ENCODE measurements at regions not wholly inside any gene's neighbourhood (a gene's known extent, or its start where the extent isn't known, plus 50 kb on each side); places are given as distances from the start of the nearest gene placed in this dataset.
A peak's percentile ranks its signal among the peaks of the same experiment; 100 is the strongest.

GRCh38 chr9:19615036-19615624 lies 173.7 kb downstream of the SLC24A2 start:
- FAIRE-seq, result no peak
- DNase-seq (ENCODE audit: extremely low spot score, insufficient read length, low read depth), result no peak

- no peak for FAIRE-seq
Measured at GRCh38 chr9:19614294-19614693, 174.5 kb downstream of the SLC24A2 start.

GRCh38 chr9:19600538-19600937 lies 188.3 kb downstream of the SLC24A2 start:
- DNase-seq (ENCODE audit: extremely low spot score, insufficient read length, low read depth), result no peak
- no peak for FAIRE-seq

More at GRCh38 chr9:19614294-19614693, 174.5 kb downstream of the SLC24A2 start:
- no peak for DNase-seq (ENCODE audit: extremely low spot score, insufficient read length, low read depth)

- FAIRE-seq (no peak), DNase-seq (ENCODE audit: extremely low spot score, insufficient read length, low read depth) (no peak)
Measured at GRCh38 chr9:19598722-19599121, 189.9 kb downstream of the ACER2 start.

- FAIRE-seq (no peak), DNase-seq (ENCODE audit: extremely low spot score, insufficient read length, low read depth) (no peak)
Measured at GRCh38 chr9:19597176-19597575, 188.4 kb downstream of the ACER2 start.

- DNase-seq (ENCODE audit: extremely low spot score, insufficient read length, low read depth), result no peak
- no peak for FAIRE-seq
Measured at GRCh38 chr9:19595003-19595402, 186.2 kb downstream of the ACER2 start.

GRCh38 chr9:19587678-19588077 lies 178.9 kb downstream of the ACER2 start:
- no peak for FAIRE-seq
- no peak for DNase-seq (ENCODE audit: extremely low spot score, insufficient read length, low read depth)

GRCh38 chr9:19583890-19584289 lies 175.1 kb downstream of the ACER2 start:
- FAIRE-seq (no peak), DNase-seq (ENCODE audit: extremely low spot score, insufficient read length, low read depth) (no peak)

GRCh38 chr9:19577411-19577810 lies 168.6 kb downstream of the ACER2 start:
- FAIRE-seq, result no peak
- DNase-seq (ENCODE audit: extremely low spot score, insufficient read length, low read depth), result no peak

GRCh38 chr9:19568946-19569345 lies 160.1 kb downstream of the ACER2 start:
- no peak for DNase-seq (ENCODE audit: extremely low spot score, insufficient read length, low read depth)
- no peak for FAIRE-seq

GRCh38 chr9:19564396-19565061 lies 155.7 kb downstream of the ACER2 start:
- DNase-seq (ENCODE audit: extremely low spot score, insufficient read length, low read depth) (no peak), FAIRE-seq (no peak)

- DNase-seq (ENCODE audit: extremely low spot score, insufficient read length, low read depth), result no peak
- FAIRE-seq, result no peak
Measured at GRCh38 chr9:19555214-19555613, 146.4 kb downstream of the ACER2 start.

- DNase-seq (ENCODE audit: extremely low spot score, insufficient read length, low read depth), result no peak
- FAIRE-seq, result no peak
Measured at GRCh38 chr9:19554529-19554928, 145.7 kb downstream of the ACER2 start.

- FAIRE-seq, result no peak
- no peak for DNase-seq (ENCODE audit: extremely low spot score, insufficient read length, low read depth)
Measured at GRCh38 chr9:19553441-19553840, 144.6 kb downstream of the ACER2 start.

GRCh38 chr9:19552282-19553105 lies 143.7 kb downstream of the ACER2 start:
- FAIRE-seq (no peak), DNase-seq (ENCODE audit: extremely low spot score, insufficient read length, low read depth) (no peak)

GRCh38 chr9:19551124-19551929 lies 142.5 kb downstream of the ACER2 start:
- FAIRE-seq (peak; percentile 58), DNase-seq (ENCODE audit: extremely low spot score, insufficient read length, low read depth) (no peak)

- DNase-seq (ENCODE audit: extremely low spot score, insufficient read length, low read depth) (no peak), FAIRE-seq (no peak)
Measured at GRCh38 chr9:19550009-19550408, 141.2 kb downstream of the ACER2 start.

- no peak for DNase-seq (ENCODE audit: extremely low spot score, insufficient read length, low read depth)
- FAIRE-seq, result no peak
Measured at GRCh38 chr9:19533373-19533772, 124.6 kb downstream of the ACER2 start.

GRCh38 chr9:19527663-19528062 lies 118.9 kb downstream of the ACER2 start:
- DNase-seq (ENCODE audit: extremely low spot score, insufficient read length, low read depth), result no peak
- no peak for FAIRE-seq

GRCh38 chr9:19522558-19522957 lies 113.7 kb downstream of the ACER2 start:
- DNase-seq (ENCODE audit: extremely low spot score, insufficient read length, low read depth) (no peak), FAIRE-seq (no peak)

All from GM18507 (cell line).